HCT116 (cell line): ENCODE measurements at regions not wholly inside any gene's neighbourhood (a gene's known extent, or its start where the extent isn't known, plus 50 kb on each side); places are given as distances from the start of the nearest gene placed in this dataset.

ENCODE experiments used
- ATAC-seq: fragments of 200-7000 bp; cut with Tn5 transposase; 2 replicates; pipeline ENCODE4 v1.9.1; 2020; ENCODE audit warnings: mild to moderate bottlenecking, moderate library complexity
- BruUV-seq: library from RNA; stranded (reverse); fragments of 400-500 nt; replicated peaks from 2 replicates; lab custom pipeline; 2021; lab: Mats Ljungman, UMichigan
- CTCF ChIA-PET: fragments of 300-600 bp; sonication (Branson Sonifier 250); formaldehyde crosslinking; loops from one replicate; lab custom pipeline; 2021; ENCODE audit warnings: antibody characterized with exemption; lab: Charles Lee
- POLR2A ChIA-PET: fragments of 300-600, 350-600 bp; sonication (Branson Sonifier 250); formaldehyde crosslinking; loops from one replicate; lab custom pipeline; 2021; ENCODE audit warnings: antibody characterized with exemption; lab: Charles Lee
- RAD21 ChIA-PET, 2 experiments: fragments of 300-600 bp; sonication (Branson Sonifier 250); formaldehyde crosslinking; loops; one replicate each; lab custom pipeline; 2023; ENCODE audit warnings: low total read pairs in 2 of 2; ENCODE audit not compliant: uncharacterized antibody in 2 of 2, unreplicated experiment in 2 of 2, low non-redundant PET in 1 of 2; lab: Charles Lee
- DNase-seq: peaks from one replicate; pipeline ENCODE4 v3.0.0-alpha.2; 2010; ENCODE audit warnings: low read depth, low spot score
- H2AFZ ChIP-seq: fragments of 200-600 bp; shearing (Covaris generic), sonication (generic); 2 replicates; pipeline ENCODE4 v1.6.1; 2017; ENCODE audit warnings: low read depth, mixed run types, mixed read lengths, antibody characterized with exemption, low read length; ENCODE audit not compliant: poor library complexity, severe bottlenecking
- H3K27ac ChIP-seq: 2 replicates; pipeline ENCODE4 v1.5.1; 2012; ENCODE audit warnings: low read depth, low read length
- H3K27me3 ChIP-seq: fragments of 200-600 bp; sonication (generic); 2 replicates; pipeline ENCODE4 v1.6.1; 2016; ENCODE audit warnings: mixed run types, low read length, mixed read lengths; ENCODE audit not compliant: insufficient read depth
- H3K36me3 ChIP-seq, 2 experiments: fragments of 200-500 bp in 1 of 2; fragments of 200-600 bp in 1 of 2; sonication (Bioruptor generic) in 1 of 2; sonication (generic) in 1 of 2; 2 replicates each; pipeline versions ENCODE4 v1.5.1 to v1.6.1; 2014 to 2016; ENCODE audit warnings: low read length in 2 of 2, inconsistent platforms in 1 of 2, mixed read lengths in 1 of 2, mixed run types in 1 of 2; ENCODE audit not compliant: insufficient read depth in 2 of 2, control insufficient read depth in 1 of 2
- H3K4me1 ChIP-seq, 2 experiments: fragments of 200-600 bp in 1 of 2; sonication (generic) in 1 of 2; 2 replicates each; pipeline versions ENCODE4 v1.5.1 to v1.6.1; 2012 to 2017; ENCODE audit warnings: low read length in 2 of 2, inconsistent platforms in 1 of 2, mild to moderate bottlenecking in 1 of 2, mixed read lengths in 1 of 2, mixed run types in 1 of 2, moderate library complexity in 1 of 2; ENCODE audit not compliant: insufficient read depth in 2 of 2, control insufficient read depth in 1 of 2
- H3K4me2 ChIP-seq: fragments of 200-600 bp; sonication (generic); 2 replicates; pipeline ENCODE4 v1.6.1; 2017; ENCODE audit warnings: mixed run types, low read length, mixed read lengths
- H3K4me3 ChIP-seq, 2 experiments: fragments of 200-600 bp in 1 of 2; sonication (generic) in 1 of 2; replicated peaks in 1 of 2; 2 replicates each; pipeline ENCODE4 v1.5.1; 2011 to 2016; ENCODE audit warnings: low read length in 2 of 2, control low read depth in 1 of 2, low read depth in 1 of 2, mild to moderate bottlenecking in 1 of 2, mixed read lengths in 1 of 2, mixed run types in 1 of 2
- H3K79me2 ChIP-seq: fragments of 200-600 bp; sonication (generic); 2 replicates; pipeline ENCODE4 v1.6.1; 2017; ENCODE audit warnings: mild to moderate bottlenecking, mixed run types, low read length, moderate library complexity, mixed read lengths; ENCODE audit not compliant: insufficient read depth
- H3K9ac ChIP-seq: fragments of 200-600 bp; sonication (generic); 2 replicates; pipeline ENCODE4 v1.6.1; 2016; ENCODE audit warnings: low read length, mixed read lengths
- H3K9me2 ChIP-seq: fragments of 200-600 bp; sonication (generic), shearing (Covaris generic); 2 replicates; pipeline ENCODE4 v1.6.1; 2017; ENCODE audit warnings: mixed run types, mild to moderate bottlenecking, moderate library complexity; ENCODE audit not compliant: insufficient read depth
- H3K9me3 ChIP-seq, 2 experiments: fragments of 200-500 bp in 1 of 2; fragments of 200-600 bp in 1 of 2; sonication (Bioruptor generic) in 1 of 2; sonication (generic) in 1 of 2; 2 replicates each; pipeline ENCODE4 v1.6.1; 2014 to 2017; ENCODE audit warnings: low read length in 2 of 2, mixed read lengths in 2 of 2, inconsistent platforms in 1 of 2, low read depth in 1 of 2, mild to moderate bottlenecking in 1 of 2, mixed run types in 1 of 2, moderate library complexity in 1 of 2; ENCODE audit not compliant: control insufficient read depth in 1 of 2, insufficient read depth in 1 of 2
- H4K20me1 ChIP-seq: fragments of 200-600 bp; sonication (generic), shearing (Covaris generic); 2 replicates; pipeline ENCODE4 v1.6.1; 2017; ENCODE audit warnings: mixed run types, mild to moderate bottlenecking, moderate library complexity; ENCODE audit not compliant: insufficient read depth
- EGR1 ChIP-seq: IDR thresholded peaks from 2 replicates; pipeline ENCODE4 v1.6.1; 2012; ENCODE audit warnings: low read depth
- JUND ChIP-seq: IDR thresholded peaks from 2 replicates; pipeline ENCODE4 v1.6.1; 2012
- POLR2A ChIP-seq: IDR thresholded peaks from 2 replicates; pipeline ENCODE4 v1.7.0; 2011; ENCODE audit warnings: borderline replicate concordance; ENCODE audit not compliant: insufficient read depth, insufficient read length; ENCODE audit errors: extremely low read depth
- SIN3A ChIP-seq: IDR thresholded peaks from 2 replicates; pipeline ENCODE4 v1.6.1; 2012; ENCODE audit warnings: low read depth
- intact Hi-C: fragments of 100-400 bp; cut with micrococcal nuclease; formaldehyde crosslinking; loops from 2 replicates; pipeline ENCODE4 v1.10.0; 2022

DNA sequence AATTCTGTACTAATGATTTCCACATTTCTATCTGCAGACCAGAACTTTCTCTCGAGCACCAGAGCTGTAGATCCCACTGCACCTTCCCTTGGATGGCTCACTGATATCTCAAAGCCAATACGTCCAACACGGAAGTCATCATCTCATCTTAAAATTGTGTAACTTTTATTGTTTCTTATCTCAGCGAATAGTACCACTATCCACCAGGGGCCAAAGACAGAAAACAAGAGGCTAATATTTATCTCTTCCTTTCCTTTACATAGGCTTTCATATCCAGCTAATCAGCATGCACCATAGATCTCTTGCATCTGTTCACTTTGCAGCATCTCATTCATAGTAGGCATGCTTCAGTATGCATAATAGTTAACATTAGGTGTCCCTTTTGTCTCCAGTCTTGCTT lies 303.6 kb downstream of the PTPRC start:
- Histone ChIP-seq H4K20me1 (no peaks in the 10 kb centered on the region), H3K36me3 (no peaks in the 10 kb centered on the region)
- TF ChIP-seq SIN3A (no peak), POLR2A (no peak)
- TF ChIP-seq, all 23 proteins: peak for 0
- no peaks in the 10 kb centered on the region for H3K9me3 ChIP-seq
- H2AFZ ChIP-seq = no peak overlapping the region
- ChIA-PET CTCF (no interaction called here), RAD21 (no interaction called here), POLR2A (no interaction called here)
- no peak overlapping the region for H3K4me3 ChIP-seq
- no peak overlapping the region for H3K9ac ChIP-seq
- no peaks in the 10 kb centered on the region for H3K27me3 ChIP-seq
- intact Hi-C loops = no loop called here
- ATAC-seq = no peak
- peaks cover 2 to 4% of the 10 kb centered on the region in 2 experiments; a peak in 2 of 4 replicates for H3K4me1 ChIP-seq
- no peak overlapping the region for H3K4me2 ChIP-seq
- no peak for DNase-seq
- no peaks in the 10 kb centered on the region for H3K9me2 ChIP-seq
- no TSS peak for BruUV-seq
- no peaks in the 10 kb centered on the region for H3K79me2 ChIP-seq
- H3K27ac ChIP-seq = no peak overlapping the region

DNA sequence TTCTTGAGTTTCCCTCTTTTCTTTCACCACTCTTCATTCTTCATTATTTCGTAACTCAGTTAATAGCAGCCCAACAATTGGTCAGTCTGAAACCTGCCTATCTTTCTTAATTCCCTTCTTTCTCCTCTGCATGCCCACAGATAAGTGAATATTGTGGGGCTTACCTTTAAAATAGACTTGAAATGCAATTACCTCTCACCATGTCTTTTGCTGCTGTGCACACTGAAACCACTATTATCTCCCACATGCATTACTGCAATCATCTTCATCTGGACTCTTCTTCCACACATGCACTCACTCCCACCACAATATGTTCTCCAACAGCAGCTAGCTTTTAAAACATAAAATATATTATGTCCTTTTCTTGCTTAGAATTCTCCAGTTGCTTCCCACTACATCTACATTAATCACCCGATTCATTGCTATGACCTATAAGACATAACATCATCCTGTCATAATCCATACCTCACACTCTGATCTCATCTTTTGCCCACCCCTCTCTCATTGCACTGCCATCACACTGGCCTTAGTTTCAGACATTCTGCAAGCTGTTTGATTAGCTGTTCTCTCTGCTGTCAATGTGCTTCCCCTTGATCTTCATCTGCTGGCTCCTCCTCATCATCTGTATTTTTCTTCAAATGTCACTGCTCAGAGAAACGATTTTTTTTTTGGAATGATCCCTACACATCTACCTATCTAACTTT lies 304.8 kb downstream of the PTPRC start:
- H3K27me3 ChIP-seq = no peaks in the 10 kb centered on the region
- no peaks in the 10 kb centered on the region for H3K9me3 ChIP-seq
- no peak for ATAC-seq
- TF ChIP-seq EGR1 (no peak), JUND (no peak)
- H3K27ac ChIP-seq = no peak overlapping the region
- RAD21 ChIA-PET = no interaction called here
- H3K9ac ChIP-seq = no peak overlapping the region
- H3K36me3 ChIP-seq = no peaks in the 10 kb centered on the region
- no peak for DNase-seq
- no peaks in the 10 kb centered on the region for H3K79me2 ChIP-seq
- no peak overlapping the region for H3K4me3 ChIP-seq
- no peaks in the 10 kb centered on the region for H3K4me1 ChIP-seq
- peak overlapping the region; percentile 1 for H2AFZ ChIP-seq
- H3K4me2 ChIP-seq = no peak overlapping the region
- CTCF ChIA-PET = no interaction called here
- POLR2A ChIA-PET = no interaction called here
- no peaks in the 10 kb centered on the region for H4K20me1 ChIP-seq
- no TSS peak for BruUV-seq
- intact Hi-C loops = no loop called here
- no peaks in the 10 kb centered on the region for H3K9me2 ChIP-seq
